Left lung (tissue), 4 donors: ENCODE measurements at regions not wholly inside any gene's neighbourhood (a gene's known extent, or its start where the extent isn't known, plus 50 kb on each side); places are given as distances from the start of the nearest gene placed in this dataset.

Source experiments
- ATAC-seq: fragments of 200-7000 bp; cut with Tn5 transposase; one replicate; pipeline ENCODE4 v1.9.1; 2020; ENCODE audit warnings: moderate library complexity
- DNase-seq, 4 donors: peaks; one replicate each; pipeline ENCODE4 v3.0.0-alpha.2; 2013 to 2020
- H3K27ac ChIP-seq, 2 donors: fragments of 200-600 bp; sonication (generic) in 1 of 2; one replicate each; pipeline versions ENCODE4 v1.5.0 to v1.8.0; 2020 to 2021
- H3K27me3 ChIP-seq, 2 donors: fragments of 200-600 bp; sonication (generic) in 1 of 2; one replicate each; pipeline versions ENCODE4 v1.5.0 to v1.8.0; 2020 to 2021
- H3K36me3 ChIP-seq, 2 donors: fragments of 200-600 bp; sonication (generic) in 1 of 2; one replicate each; pipeline versions ENCODE4 v1.5.0 to v1.8.0; 2020 to 2021
- H3K4me1 ChIP-seq, 2 donors: fragments of 200-600 bp; one replicate each; pipeline ENCODE4 v1.8.0; 2021
- H3K4me3 ChIP-seq, 2 donors: fragments of 200-600 bp; sonication (generic) in 1 of 2; one replicate each; pipeline versions ENCODE4 v1.5.0 to v1.8.0; 2020 to 2021; ENCODE audit warnings: mild to moderate bottlenecking in 1 of 2
- H3K9me3 ChIP-seq, 2 donors: fragments of 200-600 bp; sonication (generic) in 1 of 2; one replicate each; pipeline versions ENCODE4 v1.5.0 to v1.8.0; 2020 to 2021
- intact Hi-C, 2 donors: fragments of 100-400 bp; cut with DNase I; formaldehyde crosslinking; loops; one replicate each; pipeline versions ENCODE4 v1.11.2 to v1.14.2; 2022
- TF ChIP-seq, protein P1 (sequence below), 2 donors: fragments of 200-600 bp; sonication (generic) in 1 of 2; IDR thresholded peaks; one replicate each; pipeline versions ENCODE4 v1.5.0 to v1.8.0; 2021; ENCODE audit warnings: antibody characterized with exemption in 2 of 2
- donor health status: DM: no; HTN: yes; CAD: no.
- donor health status: DM: no; HTN: no; CAD: no.

DNA sequence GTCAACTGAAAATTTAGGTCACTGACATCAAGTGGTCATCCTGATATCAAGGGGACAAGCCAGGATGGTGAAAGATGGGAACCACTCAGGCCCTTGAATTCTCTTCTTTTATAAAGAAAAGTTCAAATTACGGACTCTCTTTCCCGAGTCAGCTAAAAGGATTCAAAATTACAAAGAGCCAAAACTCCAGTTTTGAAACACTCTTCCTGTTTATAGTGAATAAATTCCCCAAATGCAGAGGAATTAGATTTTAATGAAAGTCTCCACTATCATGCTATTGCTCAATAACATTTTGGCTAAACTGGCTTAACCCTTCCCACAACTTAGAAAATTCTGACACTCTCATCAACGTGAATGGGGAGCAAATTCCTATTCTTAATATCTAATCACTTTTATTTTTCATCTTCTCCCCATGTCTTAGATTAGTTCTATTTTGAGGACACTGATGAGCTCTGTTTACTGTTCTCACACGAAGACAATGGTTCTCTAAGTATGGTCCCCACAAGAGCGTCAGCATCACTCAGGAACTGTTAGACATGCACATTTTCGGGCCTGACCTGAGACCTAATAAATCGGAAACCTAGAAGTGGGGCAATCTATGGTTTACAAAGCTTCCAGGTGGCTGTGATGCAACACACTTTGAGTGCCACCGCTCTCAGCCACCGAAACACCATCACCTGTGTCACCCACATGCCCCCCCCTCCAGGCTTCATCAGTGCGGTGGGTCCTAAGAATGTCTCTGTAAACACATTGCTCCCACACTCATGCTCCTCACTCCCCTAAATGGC, 64.4 kb upstream of the TIAM1 start:
- intact Hi-C loops = no loop called here
- ATAC-seq (peak; percentile 14), DNase-seq (peak in 2 of 4 donors; percentile 77 to 78)
- TF ChIP-seq, protein P1, sequence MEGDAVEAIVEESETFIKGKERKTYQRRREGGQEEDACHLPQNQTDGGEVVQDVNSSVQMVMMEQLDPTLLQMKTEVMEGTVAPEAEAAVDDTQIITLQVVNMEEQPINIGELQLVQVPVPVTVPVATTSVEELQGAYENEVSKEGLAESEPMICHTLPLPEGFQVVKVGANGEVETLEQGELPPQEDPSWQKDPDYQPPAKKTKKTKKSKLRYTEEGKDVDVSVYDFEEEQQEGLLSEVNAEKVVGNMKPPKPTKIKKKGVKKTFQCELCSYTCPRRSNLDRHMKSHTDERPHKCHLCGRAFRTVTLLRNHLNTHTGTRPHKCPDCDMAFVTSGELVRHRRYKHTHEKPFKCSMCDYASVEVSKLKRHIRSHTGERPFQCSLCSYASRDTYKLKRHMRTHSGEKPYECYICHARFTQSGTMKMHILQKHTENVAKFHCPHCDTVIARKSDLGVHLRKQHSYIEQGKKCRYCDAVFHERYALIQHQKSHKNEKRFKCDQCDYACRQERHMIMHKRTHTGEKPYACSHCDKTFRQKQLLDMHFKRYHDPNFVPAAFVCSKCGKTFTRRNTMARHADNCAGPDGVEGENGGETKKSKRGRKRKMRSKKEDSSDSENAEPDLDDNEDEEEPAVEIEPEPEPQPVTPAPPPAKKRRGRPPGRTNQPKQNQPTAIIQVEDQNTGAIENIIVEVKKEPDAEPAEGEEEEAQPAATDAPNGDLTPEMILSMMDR (IDR thresholded peaks at IDR 0.05) = no peak
- Histone ChIP-seq H3K4me1 (no peaks in the 10 kb centered on the region), H3K4me3 (no peak overlapping the region), H3K36me3 (no peaks in the 10 kb centered on the region), H3K9me3 (no peaks in the 10 kb centered on the region), H3K27ac (no peak overlapping the region), H3K27me3 (no peaks in the 10 kb centered on the region)

DNA sequence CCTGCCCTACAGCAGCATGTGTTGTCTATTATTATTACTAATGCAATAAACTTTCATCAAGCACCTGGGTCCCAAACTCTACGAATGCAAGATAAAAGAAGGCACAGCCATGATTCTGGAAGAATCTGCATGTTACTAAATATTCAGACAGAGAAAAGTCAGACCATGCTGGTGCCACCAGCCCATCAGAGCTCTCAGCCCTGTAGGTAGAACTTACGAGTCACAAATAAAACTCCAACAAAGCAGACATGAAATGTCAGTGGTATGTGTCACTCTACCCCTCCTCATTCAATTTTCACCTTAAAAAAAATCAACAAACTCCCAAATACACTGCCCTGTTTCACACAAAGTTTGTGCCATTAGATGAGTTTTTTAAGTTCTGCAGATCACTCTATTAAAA, 62.4 kb upstream of the TIAM1 start:
- H3K4me3 ChIP-seq = no peak overlapping the region
- no peak overlapping the region for H3K27ac ChIP-seq
- TF ChIP-seq, protein P1 (IDR thresholded peaks at IDR 0.05) = no peak
- DNase-seq = no peak
- intact Hi-C loops = no loop called here
- no peaks in the 10 kb centered on the region for H3K4me1 ChIP-seq
- H3K36me3 ChIP-seq = no peaks in the 10 kb centered on the region
- no peaks in the 10 kb centered on the region for H3K9me3 ChIP-seq
- H3K27me3 ChIP-seq = no peaks in the 10 kb centered on the region
- ATAC-seq = no peak

DNA sequence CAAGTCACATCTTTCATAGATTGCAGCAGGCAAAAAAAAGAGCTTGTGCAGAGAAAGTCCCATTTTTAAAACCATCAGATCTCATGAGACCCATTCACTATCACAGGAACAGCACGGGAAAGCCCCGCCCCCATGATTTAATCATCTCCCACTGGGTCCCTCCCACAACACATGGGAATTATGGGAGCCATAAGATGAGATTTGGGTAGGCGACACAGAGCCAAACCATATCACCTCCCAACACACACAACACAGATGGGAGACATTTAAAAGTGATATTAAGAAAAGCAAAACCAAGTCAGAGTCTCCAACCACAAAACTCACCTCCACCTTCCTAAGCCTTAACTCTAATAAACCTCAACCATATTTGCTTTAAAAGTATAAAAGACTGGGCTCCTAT, 61.5 kb upstream of the TIAM1 start:
- Histone ChIP-seq H3K27ac (no peak overlapping the region), H3K4me3 (no peak overlapping the region), H3K27me3 (no peaks in the 10 kb centered on the region), H3K4me1 (no peaks in the 10 kb centered on the region), H3K36me3 (no peaks in the 10 kb centered on the region), H3K9me3 (no peaks in the 10 kb centered on the region)
- intact Hi-C loops = no loop called here
- TF ChIP-seq, protein P1 (IDR thresholded peaks at IDR 0.05) = no peak
- ATAC-seq (no peak), DNase-seq (no peak)

DNA sequence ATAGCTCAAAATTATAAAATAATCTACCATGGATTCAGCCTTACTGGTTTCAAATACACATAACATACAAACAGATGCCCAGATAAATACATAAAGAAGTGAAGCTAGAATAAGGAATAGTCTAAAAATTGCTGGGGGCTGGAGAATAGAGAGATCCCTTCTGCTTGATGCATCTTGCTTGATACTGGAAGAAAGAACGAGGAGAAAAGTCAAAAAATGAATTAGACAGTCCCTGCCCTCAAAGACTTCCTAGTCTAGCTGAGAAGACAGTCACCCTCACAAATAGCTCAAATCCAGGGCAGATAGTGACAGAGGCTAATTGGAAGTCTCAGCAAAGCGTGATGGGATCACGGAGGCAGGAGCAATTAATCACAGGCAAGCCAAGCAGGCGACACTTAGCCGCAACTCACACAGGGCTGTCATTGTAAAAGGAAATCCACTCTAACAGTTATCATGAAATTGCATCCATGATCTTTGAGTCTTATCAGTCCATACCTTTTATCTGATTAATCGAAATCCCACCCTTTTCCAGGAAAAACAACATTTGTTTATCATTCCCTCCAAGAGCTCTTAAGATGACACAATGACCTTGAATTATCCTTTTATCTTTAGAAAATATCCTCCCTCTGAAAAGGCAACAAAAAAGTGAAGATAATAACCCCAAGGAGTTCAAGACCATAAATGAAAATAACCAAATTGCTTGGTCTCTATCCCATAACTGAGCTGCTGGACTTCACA, 59.7 kb upstream of the TIAM1 start:
- TF ChIP-seq, protein P1 (IDR thresholded peaks at IDR 0.05) = no peak
- Histone ChIP-seq H3K9me3 (no peaks in the 10 kb centered on the region), H3K4me1 (no peaks in the 10 kb centered on the region), H3K27ac (no peak overlapping the region), H3K36me3 (no peaks in the 10 kb centered on the region), H3K4me3 (no peak overlapping the region), H3K27me3 (no peaks in the 10 kb centered on the region)
- ATAC-seq = no peak
- intact Hi-C loops = no loop called here
- no peak for DNase-seq

DNA sequence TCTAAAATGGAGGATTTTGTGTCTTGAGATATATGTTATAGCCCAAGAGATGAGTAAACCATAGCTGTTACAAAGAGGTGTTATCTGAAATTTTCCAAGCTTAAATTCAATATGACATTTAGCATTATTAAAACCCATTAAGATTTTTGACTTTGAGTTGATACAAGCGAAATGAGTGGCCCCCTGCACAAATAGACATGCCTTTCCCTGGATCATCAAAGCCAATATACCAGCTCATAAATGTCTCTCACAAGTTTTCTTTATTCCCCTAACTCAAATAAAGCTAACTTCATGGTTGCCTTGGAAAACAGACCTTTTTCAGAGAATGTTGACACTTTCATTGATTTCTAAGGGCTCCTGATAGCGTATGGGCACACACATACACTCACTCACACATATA, 55.5 kb upstream of the TIAM1 start:
- ATAC-seq (no peak), DNase-seq (no peak)
- Histone ChIP-seq H3K9me3 (no peaks in the 10 kb centered on the region), H3K36me3 (no peaks in the 10 kb centered on the region), H3K27ac (no peak overlapping the region), H3K27me3 (no peaks in the 10 kb centered on the region), H3K4me1 (no peaks in the 10 kb centered on the region), H3K4me3 (no peak overlapping the region)
- intact Hi-C loops = no loop called here
- TF ChIP-seq, protein P1 (IDR thresholded peaks at IDR 0.05) = no peak
